ENCODE measurements at regions not wholly inside any gene's neighbourhood (a gene's known extent, or its start where the extent isn't known, plus 50 kb on each side); places are given as distances from the start of the nearest gene placed in this dataset.

DNA sequence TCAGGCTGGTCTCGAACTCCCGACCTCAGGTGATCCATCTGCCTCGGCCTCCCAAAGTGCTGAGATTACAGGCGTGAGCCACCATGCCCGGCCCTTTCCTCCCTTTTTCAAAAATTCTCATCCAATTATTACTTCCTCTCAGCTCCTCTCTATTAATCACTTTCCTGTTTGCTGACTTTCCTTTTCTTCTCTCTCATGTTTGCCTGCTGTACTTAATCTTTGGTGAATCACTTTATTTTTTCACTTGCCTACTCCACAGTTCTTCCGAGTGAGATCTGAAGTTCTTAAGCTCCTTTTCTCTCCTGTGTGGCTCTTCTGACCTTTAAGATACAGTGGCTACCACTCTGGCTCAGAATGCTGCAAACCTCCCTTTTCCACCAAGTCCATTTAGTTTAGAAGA is 126.3 kb upstream of the SERTAD2 start:
- H2BK20ac ChIP-seq (ENCODE audit: low read depth, low read length, poor library complexity, severe bottlenecking): no peak overlapping the region
- H3K4me1 ChIP-seq (ENCODE audit: insufficient read depth, low read length): no peaks in the 10 kb centered on the region
- no peak overlapping the region for H4K5ac ChIP-seq (ENCODE audit: insufficient read length, low read depth, low read length)
- H3K27ac ChIP-seq (ENCODE audit: insufficient read length, low read depth, low read length): no peak overlapping the region
- Mint-ChIP-seq H3K4me3 (no peak overlapping the region), H3K27ac (no peak overlapping the region), H3K27me3 (ENCODE audit: low read depth) (peaks cover 23% of the 10 kb centered on the region), H3K4me1 (peaks cover 3 to 4% of the 10 kb centered on the region in 2 experiments), H3K36me3 (ENCODE audit: insufficient read depth in 1 of 3, low read depth in 3 of 3) (no peaks in the 10 kb centered on the region; a peak in 1 of 7 replicates), H3K9me3 (peaks cover 4 to 7% of the 10 kb centered on the region in 2 experiments; a peak in 4 of 5 replicates)
- H3T11ph ChIP-seq (ENCODE audit: low read length): no peak overlapping the region
- no peak overlapping the region for H2AK5ac ChIP-seq (ENCODE audit: insufficient read length, low read length)
- no peak overlapping the region for H2AFZ ChIP-seq (ENCODE audit: low read length)
- no peaks in the 10 kb centered on the region for H3K9me3 ChIP-seq (ENCODE audit: control insufficient read depth, low read depth, low read length)
- no peaks in the 10 kb centered on the region for H3K79me1 ChIP-seq (ENCODE audit: insufficient read depth, low read depth, low read length, poor library complexity, severe bottlenecking)
- no peak overlapping the region for H3K9ac ChIP-seq (ENCODE audit: extremely low read depth, insufficient read length, low read length)
- H2BK15ac ChIP-seq (ENCODE audit: low read depth, low read length): no peak overlapping the region
- H3K27me3 ChIP-seq (ENCODE audit: insufficient read depth, low read length): no peaks in the 10 kb centered on the region
- no peak overlapping the region for H3K14ac ChIP-seq (ENCODE audit: insufficient read depth, low read length)
- no peak overlapping the region for H2BK120ac ChIP-seq (ENCODE audit: low read depth, low read length, poor library complexity, severe bottlenecking)
- H3K4ac ChIP-seq (ENCODE audit: low read depth, low read length): no peak overlapping the region
- WGBS (ENCODE audit: extremely low coverage, insufficient read length, low lambda C conversion rate): no CpG with 5 or more reads among the region's 6 CpGs
- no peak overlapping the region for H4K8ac ChIP-seq (replicated peaks; ENCODE audit: insufficient read length, low read depth, low read length)
- H3K23me2 ChIP-seq (ENCODE audit: insufficient read length, low read depth, low read length, poor library complexity, severe bottlenecking): peaks cover 4% of the 10 kb centered on the region
- no peak overlapping the region for H2BK5ac ChIP-seq (ENCODE audit: insufficient read length, low read length)
- no peak overlapping the region for H4K91ac ChIP-seq (ENCODE audit: insufficient read length, low read depth, low read length)
- H4K20me1 ChIP-seq (ENCODE audit: control insufficient read depth, insufficient read depth, insufficient read length): no peaks in the 10 kb centered on the region
- no peak overlapping the region for H3K4me2 ChIP-seq (ENCODE audit: insufficient read depth, insufficient read length, low read length)
- no peak for DNase-seq
- no peaks in the 10 kb centered on the region for H3K79me2 ChIP-seq (ENCODE audit: insufficient read depth, low read length)
- no peak for TF ChIP-seq CTCF (conservative IDR thresholded peaks at IDR 0.05)
- no peak overlapping the region for H3K18ac ChIP-seq (ENCODE audit: insufficient read length, low read depth, low read length)
- no peak overlapping the region for H3K56ac ChIP-seq (ENCODE audit: insufficient read length, low read depth, low read length)
- H2BK12ac ChIP-seq (ENCODE audit: insufficient read length, low read depth, low read length): no peak overlapping the region
- no peak overlapping the region for H3K23ac ChIP-seq (ENCODE audit: insufficient read length, low read depth, low read length)

Data from H9 (cell line).